Progenitor cell of endocrine pancreas (in vitro differentiated cells): ENCODE measurements at regions not wholly inside any gene's neighbourhood (a gene's known extent, or its start where the extent isn't known, plus 50 kb on each side); places are given as distances from the start of the nearest gene placed in this dataset.

Source experiments
- DNase-seq: peaks from one replicate; pipeline ENCODE4 v3.0.0; 2021; ENCODE audit warnings: low spot score; ENCODE audit not compliant: unreplicated experiment
- H3K27ac Mint-ChIP-seq: 2 replicates; pipeline ENCODE4 v1.8.0; 2021; ENCODE audit warnings: mild to moderate bottlenecking, moderate library complexity, mixed read lengths
- H3K27me3 Mint-ChIP-seq: 2 replicates; pipeline ENCODE4 v1.8.0; 2021; ENCODE audit warnings: mixed read lengths
- H3K36me3 Mint-ChIP-seq: 2 replicates; pipeline ENCODE4 v1.8.0; 2022; ENCODE audit warnings: mixed read lengths; ENCODE audit not compliant: insufficient read depth
- H3K4me1 Mint-ChIP-seq: 2 replicates; pipeline ENCODE4 v1.8.0; 2021; ENCODE audit warnings: low read depth, mixed read lengths
- H3K4me3 Mint-ChIP-seq: 2 replicates; pipeline ENCODE4 v1.8.0; 2021; ENCODE audit warnings: low read depth, mild to moderate bottlenecking, moderate library complexity, mixed read lengths
- H3K9me3 Mint-ChIP-seq: 2 replicates; pipeline ENCODE4 v1.8.0; 2021; ENCODE audit warnings: low read depth, mixed read lengths
- CTCF ChIP-seq: fragments of 200-600 bp; sonication (generic); IDR thresholded peaks from one replicate; pipeline ENCODE4 v1.5.0; 2021; ENCODE audit warnings: antibody characterized with exemption, mild to moderate bottlenecking; ENCODE audit not compliant: unreplicated experiment

GRCh38 chr6:164663634-164664033, 645.8 kb downstream of the C6orf118 start:
- Mint-ChIP-seq H3K9me3 (no peaks in the 10 kb centered on the region), H3K4me3 (no peak overlapping the region), H3K27me3 (no peaks in the 10 kb centered on the region), H3K36me3 (no peaks in the 10 kb centered on the region), H3K27ac (no peak overlapping the region), H3K4me1 (no peaks in the 10 kb centered on the region)
- no peak for DNase-seq
- TF ChIP-seq CTCF, result no peak

DNA sequence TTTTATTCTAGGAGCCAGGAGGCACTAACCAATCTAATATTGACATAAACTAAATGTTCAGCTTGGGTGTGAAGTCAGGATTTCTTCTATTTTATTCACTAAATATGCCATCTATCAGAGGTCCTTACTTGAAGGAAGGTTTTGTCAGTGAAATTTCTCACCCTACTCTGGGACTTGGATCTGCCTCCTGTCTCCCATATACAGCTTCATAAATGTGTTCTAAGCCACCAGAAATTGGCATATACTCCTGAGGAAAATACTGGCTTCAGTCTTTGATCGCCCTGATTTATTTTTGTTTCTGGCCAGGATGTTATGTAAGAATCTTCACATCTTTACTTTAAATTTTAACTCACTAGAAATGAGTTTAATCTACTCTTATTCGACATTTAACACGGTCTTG, 647.7 kb downstream of the C6orf118 start:
- no peak for TF ChIP-seq CTCF
- no peak overlapping the region for H3K27ac Mint-ChIP-seq
- H3K36me3 Mint-ChIP-seq, result no peaks in the 10 kb centered on the region

GRCh38 chr6:164660781-164661180, 648.6 kb downstream of the C6orf118 start:
- no peak for TF ChIP-seq CTCF
- no peak for DNase-seq
- no peak overlapping the region for H3K27ac Mint-ChIP-seq
- H3K4me1 Mint-ChIP-seq, result no peaks in the 10 kb centered on the region
- H3K27me3 Mint-ChIP-seq, result no peaks in the 10 kb centered on the region
- H3K36me3 Mint-ChIP-seq, result no peaks in the 10 kb centered on the region
- peaks cover 4% of the 10 kb centered on the region for H3K9me3 Mint-ChIP-seq
- H3K4me3 Mint-ChIP-seq, result no peak overlapping the region

More for the DNA sequence above, 647.7 kb downstream of the C6orf118 start:
- Mint-ChIP-seq H3K9me3 (peaks cover 4% of the 10 kb centered on the region), H3K27me3 (no peaks in the 10 kb centered on the region), H3K4me1 (no peaks in the 10 kb centered on the region), H3K4me3 (no peak overlapping the region)
- no peak for DNase-seq

GRCh38 chr6:164640956-164641355, 668.4 kb downstream of the C6orf118 start:
- H3K27ac Mint-ChIP-seq, result no peak overlapping the region
- H3K4me1 Mint-ChIP-seq, result peaks cover 2% of the 10 kb centered on the region
- H3K36me3 Mint-ChIP-seq, result no peaks in the 10 kb centered on the region
- no peaks in the 10 kb centered on the region for H3K9me3 Mint-ChIP-seq
- TF ChIP-seq CTCF, result no peak
- no peak for DNase-seq
- H3K4me3 Mint-ChIP-seq, result no peak overlapping the region
- H3K27me3 Mint-ChIP-seq, result no peaks in the 10 kb centered on the region

GRCh38 chr6:164628302-164628931, 681.0 kb downstream of the C6orf118 start:
- Mint-ChIP-seq H3K27me3 (no peaks in the 10 kb centered on the region), H3K36me3 (no peaks in the 10 kb centered on the region), H3K4me1 (no peaks in the 10 kb centered on the region), H3K27ac (no peak overlapping the region), H3K4me3 (no peak overlapping the region), H3K9me3 (peaks cover 3% of the 10 kb centered on the region)
- TF ChIP-seq CTCF, result no peak
- DNase-seq, result no peak
